Gastroesophageal sphincter (tissue), 3 donors: ENCODE measurements at regions not wholly inside any gene's neighbourhood (a gene's known extent, or its start where the extent isn't known, plus 50 kb on each side); places are given as distances from the start of the nearest gene placed in this dataset.

ENCODE experiments used
- CTCF ChIP-seq, 4 experiments: fragments of 200-600 bp in 2 of 4; fragments of 450-650 bp in 2 of 4; sonication (generic) in 1 of 4; IDR thresholded peaks; one replicate each; pipeline ENCODE4 v1.5.1; 2017 to 2019; ENCODE audit warnings: antibody characterized with exemption in 4 of 4, mild to moderate bottlenecking in 2 of 4, moderate library complexity in 2 of 4
- POLR2A ChIP-seq, 2 donors: fragments of 450-650 bp; IDR thresholded peaks; one replicate each; pipeline ENCODE4 v1.6.1; 2017; ENCODE audit warnings: antibody characterized with exemption in 2 of 2, mild to moderate bottlenecking in 2 of 2, moderate library complexity in 1 of 2

- TF ChIP-seq CTCF (IDR thresholded peaks at IDR 0.05), result no peak
- TF ChIP-seq POLR2A (IDR thresholded peaks at IDR 0.05), result no peak
These were observed 88.9 kb upstream of the RANBP3L start for GRCh38 chr5:36390640-36391039.
